NB4 (cell line): ENCODE measurements at regions not wholly inside any gene's neighbourhood (a gene's known extent, or its start where the extent isn't known, plus 50 kb on each side); places are given as distances from the start of the nearest gene placed in this dataset.

ENCODE experiments used
- DNase-seq: peaks from one replicate; pipeline ENCODE4 v3.0.0; 2010; ENCODE audit warnings: low read depth
- H3K4me3 ChIP-seq: one replicate; pipeline ENCODE4 v1.5.1; 2011; ENCODE audit warnings: mild to moderate bottlenecking, low read depth, low read length, moderate library complexity
- MYC ChIP-seq: IDR thresholded peaks from 2 replicates; pipeline ENCODE4 v1.6.1; 2011; ENCODE audit warnings: low read depth, low read length
- POLR2A ChIP-seq: IDR thresholded peaks from 2 replicates; pipeline ENCODE4 v1.6.1; 2011; ENCODE audit warnings: mild to moderate bottlenecking; ENCODE audit not compliant: insufficient read length; ENCODE audit errors: extremely low read depth
- TF ChIP-seq, protein P1 (sequence below): IDR thresholded peaks from 2 replicates; pipeline ENCODE4 v1.6.1; 2011; ENCODE audit warnings: low read depth, low read length
- TF ChIP-seq, protein P2 (sequence below): IDR thresholded peaks from one replicate; pipeline ENCODE4 v1.5.1; 2012; ENCODE audit warnings: low read depth, low read length

DNA sequence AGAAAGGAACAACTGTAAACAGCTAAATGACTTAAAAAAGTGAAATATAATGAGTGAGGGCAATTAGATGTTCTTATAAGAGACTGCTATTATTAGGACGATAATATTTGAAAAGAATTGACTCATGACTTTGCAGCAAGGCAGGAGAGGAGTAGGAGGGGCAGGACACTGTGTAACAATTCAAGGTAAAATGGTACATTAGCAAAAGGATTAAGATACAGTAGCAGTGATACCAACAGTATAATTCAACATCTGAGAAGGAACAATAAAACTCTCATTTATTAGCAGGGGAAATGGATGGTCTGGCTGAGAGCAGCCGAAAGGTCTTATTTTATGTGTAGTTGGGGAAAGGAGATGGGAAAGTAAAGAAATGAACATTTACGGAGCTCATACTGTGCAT lies 315.5 kb upstream of the BOD1L1 start:
- no peak for DNase-seq
- TF ChIP-seq MYC (no peak), POLR2A (no peak)
- TF ChIP-seq, protein P1, sequence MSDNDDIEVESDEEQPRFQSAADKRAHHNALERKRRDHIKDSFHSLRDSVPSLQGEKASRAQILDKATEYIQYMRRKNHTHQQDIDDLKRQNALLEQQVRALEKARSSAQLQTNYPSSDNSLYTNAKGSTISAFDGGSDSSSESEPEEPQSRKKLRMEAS = no peak
- TF ChIP-seq, protein P2, sequence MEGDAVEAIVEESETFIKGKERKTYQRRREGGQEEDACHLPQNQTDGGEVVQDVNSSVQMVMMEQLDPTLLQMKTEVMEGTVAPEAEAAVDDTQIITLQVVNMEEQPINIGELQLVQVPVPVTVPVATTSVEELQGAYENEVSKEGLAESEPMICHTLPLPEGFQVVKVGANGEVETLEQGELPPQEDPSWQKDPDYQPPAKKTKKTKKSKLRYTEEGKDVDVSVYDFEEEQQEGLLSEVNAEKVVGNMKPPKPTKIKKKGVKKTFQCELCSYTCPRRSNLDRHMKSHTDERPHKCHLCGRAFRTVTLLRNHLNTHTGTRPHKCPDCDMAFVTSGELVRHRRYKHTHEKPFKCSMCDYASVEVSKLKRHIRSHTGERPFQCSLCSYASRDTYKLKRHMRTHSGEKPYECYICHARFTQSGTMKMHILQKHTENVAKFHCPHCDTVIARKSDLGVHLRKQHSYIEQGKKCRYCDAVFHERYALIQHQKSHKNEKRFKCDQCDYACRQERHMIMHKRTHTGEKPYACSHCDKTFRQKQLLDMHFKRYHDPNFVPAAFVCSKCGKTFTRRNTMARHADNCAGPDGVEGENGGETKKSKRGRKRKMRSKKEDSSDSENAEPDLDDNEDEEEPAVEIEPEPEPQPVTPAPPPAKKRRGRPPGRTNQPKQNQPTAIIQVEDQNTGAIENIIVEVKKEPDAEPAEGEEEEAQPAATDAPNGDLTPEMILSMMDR = no peak
- no peak overlapping the region for H3K4me3 ChIP-seq

DNA sequence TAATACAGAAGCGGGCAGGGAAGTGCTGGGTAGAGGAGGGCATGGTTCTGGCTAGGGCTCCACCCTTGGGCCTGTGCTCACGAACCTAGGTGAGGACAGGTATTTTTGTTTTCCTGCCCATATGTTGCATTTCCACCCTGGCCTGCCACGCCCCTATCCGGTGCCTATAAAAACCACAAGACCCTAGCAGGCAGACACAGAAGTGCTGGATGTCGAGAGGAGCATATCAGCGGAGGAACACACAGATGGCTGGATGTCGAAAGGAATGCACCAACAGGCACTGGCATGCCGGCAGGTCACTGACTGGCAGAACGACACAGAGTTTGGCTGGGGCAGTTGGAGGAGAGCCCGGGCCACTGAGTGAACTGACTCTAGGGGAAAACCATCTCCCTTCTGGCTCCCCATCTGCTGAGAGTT lies 316.6 kb upstream of the BOD1L1 start:
- TF ChIP-seq, protein P1 = no peak
- TF ChIP-seq MYC (no peak), POLR2A (no peak)
- TF ChIP-seq, protein P2 = no peak
- H3K4me3 ChIP-seq = no peak overlapping the region
- DNase-seq = no peak

DNA sequence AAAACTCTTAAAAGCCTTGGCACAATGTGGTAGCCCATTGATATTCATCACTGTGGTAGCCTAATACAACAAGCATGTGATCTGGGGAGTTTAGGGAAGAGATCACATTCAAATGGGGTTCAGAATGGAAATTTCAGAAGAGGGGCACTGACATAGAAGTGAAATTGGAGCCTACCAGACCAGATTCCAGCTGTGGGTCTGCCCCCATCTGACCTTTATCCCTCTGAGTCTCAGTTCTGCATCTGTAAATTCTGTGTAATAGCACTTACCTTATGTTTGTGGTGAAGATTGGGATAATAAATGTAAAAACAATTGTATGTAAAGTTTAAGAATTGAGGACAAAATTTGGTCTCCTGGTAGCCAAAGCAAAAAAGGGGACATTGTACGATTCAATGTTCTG lies 320.4 kb upstream of the BOD1L1 start:
- TF ChIP-seq, protein P1 = no peak
- TF ChIP-seq MYC (no peak), POLR2A (no peak)
- TF ChIP-seq, protein P2 = no peak
- DNase-seq = no peak
- no peak overlapping the region for H3K4me3 ChIP-seq

DNA sequence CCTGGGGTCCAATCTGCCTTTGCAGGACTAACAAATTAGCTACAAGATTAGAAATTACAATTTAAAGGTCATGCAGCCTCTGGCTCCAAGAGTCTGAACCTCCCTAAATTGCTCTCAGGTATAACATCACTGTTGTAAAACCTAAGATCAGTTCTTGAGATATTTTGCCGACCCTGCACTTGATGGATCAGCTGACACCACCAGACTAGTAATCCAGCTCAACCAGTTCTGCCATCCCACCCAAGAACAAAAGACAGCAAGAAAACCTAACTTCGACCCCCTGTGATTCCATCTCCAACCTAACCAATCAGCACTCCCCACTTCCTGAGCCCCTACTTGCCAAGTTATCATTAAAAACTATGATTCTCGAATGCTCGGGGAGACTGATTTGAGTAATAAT lies 323.0 kb upstream of the BOD1L1 start:
- TF ChIP-seq, protein P1 = no peak
- TF ChIP-seq POLR2A (no peak), MYC (no peak)
- TF ChIP-seq, protein P2 = no peak

DNA sequence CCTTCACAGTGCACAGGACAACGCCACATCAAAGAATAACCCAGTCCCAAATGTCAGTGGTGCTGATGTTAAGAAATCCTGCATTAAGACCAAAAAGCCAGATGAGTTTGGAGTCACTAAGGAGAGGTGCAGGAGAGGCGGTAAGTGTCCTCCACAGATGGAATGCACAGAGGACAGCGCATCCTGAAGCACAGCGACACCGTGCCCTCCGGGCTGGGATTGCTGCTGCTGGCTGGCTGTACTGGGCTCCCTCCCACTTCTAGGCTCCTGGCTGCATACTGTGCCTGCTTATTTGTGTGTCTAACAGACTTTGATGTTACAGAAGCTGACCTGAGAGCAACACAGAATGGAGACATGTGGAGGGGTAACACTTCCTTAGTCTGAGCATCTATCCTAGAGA lies 325.6 kb upstream of the BOD1L1 start:
- no peak for DNase-seq
- TF ChIP-seq, protein P2 = no peak
- TF ChIP-seq POLR2A (no peak), MYC (no peak)
- TF ChIP-seq, protein P1 = no peak
- no peak overlapping the region for H3K4me3 ChIP-seq

More for the DNA sequence above, 323.0 kb upstream of the BOD1L1 start:
- no peak overlapping the region for H3K4me3 ChIP-seq
- DNase-seq = no peak

DNA sequence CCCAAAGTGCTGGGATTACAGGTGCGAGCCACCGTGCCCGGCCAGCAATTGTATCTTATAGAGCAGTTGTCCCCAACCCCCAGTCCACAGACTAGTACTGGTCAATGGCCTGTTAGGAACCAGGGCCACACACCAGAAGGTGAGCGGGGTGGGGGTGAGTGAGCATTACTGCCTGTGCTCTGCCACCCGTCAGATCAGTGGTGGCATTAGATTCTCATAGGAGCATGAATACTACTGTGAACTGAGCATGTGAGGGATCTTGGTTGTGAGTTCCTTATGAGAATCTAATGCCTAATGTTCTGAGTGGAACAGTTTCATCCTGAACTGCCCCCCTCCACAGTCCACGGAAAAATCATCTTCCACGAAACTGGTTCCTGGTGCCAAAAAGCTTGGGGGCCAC lies 328.0 kb upstream of the BOD1L1 start:
- no peak overlapping the region for H3K4me3 ChIP-seq
- TF ChIP-seq POLR2A = no peak
- no peak for DNase-seq
